HCT116 (cell line): ENCODE measurements at regions not wholly inside any gene's neighbourhood (a gene's known extent, or its start where the extent isn't known, plus 50 kb on each side); places are given as distances from the start of the nearest gene placed in this dataset.

Experiments
- CEBPB ChIP-seq: IDR thresholded peaks from 2 replicates; pipeline ENCODE4 v1.6.1; 2012; ENCODE audit warnings: low read depth
- CTCF ChIP-seq, 3 experiments: fragments of 200-600 bp in 1 of 3; sonication (generic) in 1 of 3; IDR thresholded peaks in 2 of 3; conservative IDR thresholded peaks in 1 of 3; 2 replicates each; pipeline ENCODE4 v1.5.1; 2012 to 2017; ENCODE audit warnings: low read depth in 2 of 3, low read length in 2 of 3, antibody characterized with exemption in 1 of 3, borderline replicate concordance in 1 of 3, control low read depth in 1 of 3, mild to moderate bottlenecking in 1 of 3, mixed read lengths in 1 of 3, mixed run types in 1 of 3, moderate library complexity in 1 of 3; ENCODE audit not compliant: insufficient read depth in 1 of 3
- EGR1 ChIP-seq: IDR thresholded peaks from 2 replicates; pipeline ENCODE4 v1.6.1; 2012; ENCODE audit warnings: low read depth
- EZH2 ChIP-seq: fragments of 200-600 bp; sonication (generic); IDR thresholded peaks from 2 replicates; pipeline ENCODE4 v1.6.1; 2017; ENCODE audit warnings: antibody characterized with exemption, mixed run types
- EZH2phosphoT487 ChIP-seq: fragments of 200-600 bp; IDR thresholded peaks from 2 replicates; pipeline ENCODE4 v1.6.1; 2018; ENCODE audit warnings: antibody characterized with exemption, borderline replicate concordance
- JUND ChIP-seq: IDR thresholded peaks from 2 replicates; pipeline ENCODE4 v1.6.1; 2012
- MAX ChIP-seq: IDR thresholded peaks from 2 replicates; pipeline ENCODE4 v1.6.1; 2012
- POLR2A ChIP-seq: IDR thresholded peaks from 2 replicates; pipeline ENCODE4 v1.7.0; 2011; ENCODE audit warnings: borderline replicate concordance; ENCODE audit not compliant: insufficient read depth, insufficient read length; ENCODE audit errors: extremely low read depth
- POLR2AphosphoS5 ChIP-seq: IDR thresholded peaks from 2 replicates; pipeline ENCODE4 v1.6.1; 2011; ENCODE audit warnings: mild to moderate bottlenecking, low read depth, low read length, moderate library complexity
- RAD21 ChIP-seq: IDR thresholded peaks from 2 replicates; pipeline ENCODE4 v1.6.1; 2012; ENCODE audit warnings: low read depth, mild to moderate bottlenecking
- SRF ChIP-seq: IDR thresholded peaks from 2 replicates; pipeline ENCODE4 v1.6.1; 2012; ENCODE audit warnings: low read depth
- ZFX ChIP-seq: fragments of 450-650 bp; IDR thresholded peaks from 2 replicates; pipeline ENCODE4 v1.6.1; 2017

GRCh38 chr16:63774302-63774701 lies 1347.6 kb downstream of the CDH11 start:
- TF ChIP-seq POLR2AphosphoS5 = no peak
- TF ChIP-seq CEBPB = no peak
- no peak for TF ChIP-seq CTCF (IDR thresholded peaks at IDR 0.05 in 2 of 3, conservative IDR thresholded peaks at IDR 0.05 in 1 of 3; ENCODE audit: borderline replicate concordance in 1 of 3, insufficient read depth in 1 of 3, low read depth in 2 of 3, low read length in 2 of 3)
- no peak for TF ChIP-seq POLR2A
- TF ChIP-seq EZH2phosphoT487 = no peak
- no peak for TF ChIP-seq MAX
- no peak for TF ChIP-seq RAD21
- no peak for TF ChIP-seq ZFX
- no peak for TF ChIP-seq SRF
- no peak for TF ChIP-seq EGR1
- TF ChIP-seq JUND = no peak
- no peak for TF ChIP-seq EZH2
